MM.1S (cell line): ENCODE measurements at regions not wholly inside any gene's neighbourhood (a gene's known extent, or its start where the extent isn't known, plus 50 kb on each side); places are given as distances from the start of the nearest gene placed in this dataset.

Source experiments
- DNase-seq: peaks from one replicate; pipeline ENCODE4 v3.0.0-alpha.2; 2015
- H2AFZ ChIP-seq: fragments of 300-600 bp; sonication (generic); 2 replicates; pipeline ENCODE4 v1.6.0; 2016; ENCODE audit warnings: antibody characterized with exemption, low read length
- H3F3A ChIP-seq: fragments of 300-600 bp; sonication (generic); 2 replicates; pipeline ENCODE4 v1.6.1; 2016; ENCODE audit warnings: mild to moderate bottlenecking, antibody characterized with exemption, low read length, moderate library complexity, mixed read lengths; ENCODE audit not compliant: insufficient read depth
- H3K27ac ChIP-seq: fragments of 300-600 bp; sonication (generic); 2 replicates; pipeline ENCODE4 v1.5.1; 2016; ENCODE audit warnings: mild to moderate bottlenecking, low read length
- H3K27me3 ChIP-seq: fragments of 300-600 bp; sonication (generic); replicated peaks from 2 replicates; pipeline ENCODE4 v1.6.0; 2016; ENCODE audit warnings: low read length; ENCODE audit not compliant: insufficient read depth
- H3K36me3 ChIP-seq: fragments of 300-600 bp; sonication (generic); replicated peaks from 2 replicates; pipeline ENCODE4 v1.6.1; 2016; ENCODE audit warnings: mild to moderate bottlenecking, low read length, mixed read lengths; ENCODE audit not compliant: insufficient read depth
- H3K4me1 ChIP-seq: fragments of 300-600 bp; sonication (generic); 2 replicates; pipeline ENCODE4 v1.6.1; 2016; ENCODE audit warnings: low read length, mixed read lengths
- H3K4me2 ChIP-seq: fragments of 300-600 bp; sonication (generic); 2 replicates; pipeline ENCODE4 v1.6.0; 2016; ENCODE audit warnings: low read depth, low read length
- H3K4me3 ChIP-seq: fragments of 300-600 bp; sonication (generic); 2 replicates; pipeline ENCODE4 v1.5.1; 2016; ENCODE audit warnings: low read length, mixed read lengths
- H3K79me2 ChIP-seq: fragments of 300-600 bp; sonication (generic); 2 replicates; pipeline ENCODE4 v1.6.1; 2016; ENCODE audit warnings: mixed run types, low read length, mixed read lengths
- H3K9ac ChIP-seq: fragments of 300-600 bp; sonication (generic); 2 replicates; pipeline ENCODE4 v1.6.1; 2016; ENCODE audit warnings: low read length, mixed read lengths
- H3K9me2 ChIP-seq: fragments of 300-600 bp; sonication (generic); replicated peaks from 2 replicates; pipeline ENCODE4 v1.6.1; 2016; ENCODE audit warnings: mild to moderate bottlenecking, low read length, mixed read lengths; ENCODE audit not compliant: insufficient read depth
- H3K9me3 ChIP-seq: fragments of 300-600 bp; sonication (generic); replicated peaks from 2 replicates; pipeline ENCODE4 v1.6.1; 2016; ENCODE audit warnings: mild to moderate bottlenecking, low read length, mixed read lengths; ENCODE audit not compliant: insufficient read depth
- H4K20me1 ChIP-seq: fragments of 300-600 bp; sonication (generic); 2 replicates; pipeline ENCODE4 v1.6.1; 2016; ENCODE audit warnings: mild to moderate bottlenecking, low read length, moderate library complexity, mixed read lengths; ENCODE audit not compliant: insufficient read depth
- CTCF ChIP-seq: fragments of 300-600 bp; sonication (generic); IDR thresholded peaks from 2 replicates; pipeline ENCODE4 v1.5.1; 2016; ENCODE audit warnings: antibody characterized with exemption, low read length, mixed read lengths
- EZH2 ChIP-seq: fragments of 300-600 bp; sonication (generic); optimal IDR thresholded peaks from 2 replicates; pipeline ENCODE3; 2017; ENCODE audit warnings: low read depth, mild to moderate bottlenecking, antibody characterized with exemption, low read length, mixed read lengths
- EZH2phosphoT487 ChIP-seq: fragments of 300-600 bp; sonication (generic); IDR thresholded peaks from 2 replicates; pipeline ENCODE4 v1.6.1; 2018; ENCODE audit warnings: antibody characterized with exemption, low read length

GRCh38 chr5:168073991-168074800 lies 217.2 kb upstream of the WWC1 start:
- Histone ChIP-seq H3K9me2 (no peaks in the 10 kb centered on the region), H3K4me3 (no peak overlapping the region), H4K20me1 (no peaks in the 10 kb centered on the region), H3K9ac (no peak overlapping the region), H3K4me1 (no peaks in the 10 kb centered on the region), H3K27ac (no peak overlapping the region), H3K4me2 (no peak overlapping the region), H3F3A (no peaks in the 10 kb centered on the region), H3K79me2 (no peaks in the 10 kb centered on the region), H3K36me3 (no peaks in the 10 kb centered on the region), H3K27me3 (no peaks in the 10 kb centered on the region), H3K9me3 (no peaks in the 10 kb centered on the region), H2AFZ (no peak overlapping the region)
- DNase-seq = no peak
- TF ChIP-seq CTCF = no peak
- no peak for TF ChIP-seq EZH2phosphoT487
- no peak for TF ChIP-seq EZH2

GRCh38 chr5:168075387-168075786 lies 216.1 kb upstream of the WWC1 start:
- Histone ChIP-seq H3K36me3 (no peaks in the 10 kb centered on the region), H3K4me3 (no peak overlapping the region), H3K9ac (no peak overlapping the region), H3K4me1 (no peaks in the 10 kb centered on the region), H3K9me2 (no peaks in the 10 kb centered on the region), H3F3A (no peaks in the 10 kb centered on the region), H3K27ac (no peak overlapping the region), H3K79me2 (no peaks in the 10 kb centered on the region), H3K27me3 (no peaks in the 10 kb centered on the region), H2AFZ (no peak overlapping the region), H3K9me3 (no peaks in the 10 kb centered on the region), H4K20me1 (no peaks in the 10 kb centered on the region), H3K4me2 (no peak overlapping the region)
- TF ChIP-seq EZH2phosphoT487 = no peak
- no peak for TF ChIP-seq EZH2
- no peak for TF ChIP-seq CTCF
- DNase-seq = no peak

- Histone ChIP-seq H3K9ac (no peak overlapping the region), H3K79me2 (no peaks in the 10 kb centered on the region), H2AFZ (no peak overlapping the region), H3K4me1 (no peaks in the 10 kb centered on the region), H4K20me1 (no peaks in the 10 kb centered on the region), H3K4me2 (no peak overlapping the region), H3F3A (no peaks in the 10 kb centered on the region), H3K9me3 (no peaks in the 10 kb centered on the region), H3K27ac (no peak overlapping the region), H3K36me3 (no peaks in the 10 kb centered on the region), H3K9me2 (no peaks in the 10 kb centered on the region), H3K4me3 (no peak overlapping the region), H3K27me3 (no peaks in the 10 kb centered on the region)
- no peak for DNase-seq
- no peak for TF ChIP-seq EZH2
- TF ChIP-seq CTCF = peak; percentile 40
- no peak for TF ChIP-seq EZH2phosphoT487
Observed at GRCh38 chr5:168076561-168076991, 214.9 kb upstream of the WWC1 start.
